22Rv1 (cell line): ENCODE measurements at regions not wholly inside any gene's neighbourhood (a gene's known extent, or its start where the extent isn't known, plus 50 kb on each side); places are given as distances from the start of the nearest gene placed in this dataset.

Source experiments
- ZFX ChIP-seq: fragments of 450-650 bp; IDR thresholded peaks from 2 replicates; pipeline ENCODE4 v1.6.1; 2017; ENCODE audit warnings: antibody characterized with exemption, borderline replicate concordance
- TF ChIP-seq, protein P1 (sequence below): fragments of 450-650 bp; IDR thresholded peaks from 2 replicates; pipeline ENCODE4 v1.5.1; 2017; ENCODE audit warnings: mild to moderate bottlenecking

- TF ChIP-seq, protein P1, sequence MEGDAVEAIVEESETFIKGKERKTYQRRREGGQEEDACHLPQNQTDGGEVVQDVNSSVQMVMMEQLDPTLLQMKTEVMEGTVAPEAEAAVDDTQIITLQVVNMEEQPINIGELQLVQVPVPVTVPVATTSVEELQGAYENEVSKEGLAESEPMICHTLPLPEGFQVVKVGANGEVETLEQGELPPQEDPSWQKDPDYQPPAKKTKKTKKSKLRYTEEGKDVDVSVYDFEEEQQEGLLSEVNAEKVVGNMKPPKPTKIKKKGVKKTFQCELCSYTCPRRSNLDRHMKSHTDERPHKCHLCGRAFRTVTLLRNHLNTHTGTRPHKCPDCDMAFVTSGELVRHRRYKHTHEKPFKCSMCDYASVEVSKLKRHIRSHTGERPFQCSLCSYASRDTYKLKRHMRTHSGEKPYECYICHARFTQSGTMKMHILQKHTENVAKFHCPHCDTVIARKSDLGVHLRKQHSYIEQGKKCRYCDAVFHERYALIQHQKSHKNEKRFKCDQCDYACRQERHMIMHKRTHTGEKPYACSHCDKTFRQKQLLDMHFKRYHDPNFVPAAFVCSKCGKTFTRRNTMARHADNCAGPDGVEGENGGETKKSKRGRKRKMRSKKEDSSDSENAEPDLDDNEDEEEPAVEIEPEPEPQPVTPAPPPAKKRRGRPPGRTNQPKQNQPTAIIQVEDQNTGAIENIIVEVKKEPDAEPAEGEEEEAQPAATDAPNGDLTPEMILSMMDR: no peak
- TF ChIP-seq ZFX: no peak
Measured at GRCh38 chr1:4880626-4881025, 226.2 kb downstream of the AJAP1 start.
